HCT116 (cell line): ENCODE measurements at regions not wholly inside any gene's neighbourhood (a gene's known extent, or its start where the extent isn't known, plus 50 kb on each side); places are given as distances from the start of the nearest gene placed in this dataset.

ENCODE experiments used
- ATAC-seq: fragments of 200-7000 bp; cut with Tn5 transposase; 2 replicates; pipeline ENCODE4 v1.9.1; 2020; ENCODE audit warnings: mild to moderate bottlenecking, moderate library complexity
- BruUV-seq: library from RNA; stranded (reverse); fragments of 400-500 nt; replicated peaks from 2 replicates; lab custom pipeline; 2021; lab: Mats Ljungman, UMichigan
- CTCF ChIA-PET: fragments of 300-600 bp; sonication (Branson Sonifier 250); formaldehyde crosslinking; loops from one replicate; lab custom pipeline; 2021; ENCODE audit warnings: antibody characterized with exemption; lab: Charles Lee
- POLR2A ChIA-PET: fragments of 300-600, 350-600 bp; sonication (Branson Sonifier 250); formaldehyde crosslinking; loops from one replicate; lab custom pipeline; 2021; ENCODE audit warnings: antibody characterized with exemption; lab: Charles Lee
- RAD21 ChIA-PET, 2 experiments: fragments of 300-600 bp; sonication (Branson Sonifier 250); formaldehyde crosslinking; loops; one replicate each; lab custom pipeline; 2023; ENCODE audit warnings: low total read pairs in 2 of 2; ENCODE audit not compliant: uncharacterized antibody in 2 of 2, unreplicated experiment in 2 of 2, low non-redundant PET in 1 of 2; lab: Charles Lee
- DNase-seq: peaks from one replicate; pipeline ENCODE4 v3.0.0-alpha.2; 2010; ENCODE audit warnings: low read depth, low spot score
- H2AFZ ChIP-seq: fragments of 200-600 bp; shearing (Covaris generic), sonication (generic); 2 replicates; pipeline ENCODE4 v1.6.1; 2017; ENCODE audit warnings: low read depth, mixed run types, mixed read lengths, antibody characterized with exemption, low read length; ENCODE audit not compliant: poor library complexity, severe bottlenecking
- H3K27ac ChIP-seq: 2 replicates; pipeline ENCODE4 v1.5.1; 2012; ENCODE audit warnings: low read depth, low read length
- H3K27me3 ChIP-seq: fragments of 200-600 bp; sonication (generic); 2 replicates; pipeline ENCODE4 v1.6.1; 2016; ENCODE audit warnings: mixed run types, low read length, mixed read lengths; ENCODE audit not compliant: insufficient read depth
- H3K36me3 ChIP-seq, 2 experiments: fragments of 200-500 bp in 1 of 2; fragments of 200-600 bp in 1 of 2; sonication (Bioruptor generic) in 1 of 2; sonication (generic) in 1 of 2; 2 replicates each; pipeline versions ENCODE4 v1.5.1 to v1.6.1; 2014 to 2016; ENCODE audit warnings: low read length in 2 of 2, inconsistent platforms in 1 of 2, mixed read lengths in 1 of 2, mixed run types in 1 of 2; ENCODE audit not compliant: insufficient read depth in 2 of 2, control insufficient read depth in 1 of 2
- H3K4me1 ChIP-seq, 2 experiments: fragments of 200-600 bp in 1 of 2; sonication (generic) in 1 of 2; 2 replicates each; pipeline versions ENCODE4 v1.5.1 to v1.6.1; 2012 to 2017; ENCODE audit warnings: low read length in 2 of 2, inconsistent platforms in 1 of 2, mild to moderate bottlenecking in 1 of 2, mixed read lengths in 1 of 2, mixed run types in 1 of 2, moderate library complexity in 1 of 2; ENCODE audit not compliant: insufficient read depth in 2 of 2, control insufficient read depth in 1 of 2
- H3K4me2 ChIP-seq: fragments of 200-600 bp; sonication (generic); 2 replicates; pipeline ENCODE4 v1.6.1; 2017; ENCODE audit warnings: mixed run types, low read length, mixed read lengths
- H3K4me3 ChIP-seq, 2 experiments: fragments of 200-600 bp in 1 of 2; sonication (generic) in 1 of 2; replicated peaks in 1 of 2; 2 replicates each; pipeline ENCODE4 v1.5.1; 2011 to 2016; ENCODE audit warnings: low read length in 2 of 2, control low read depth in 1 of 2, low read depth in 1 of 2, mild to moderate bottlenecking in 1 of 2, mixed read lengths in 1 of 2, mixed run types in 1 of 2
- H3K79me2 ChIP-seq: fragments of 200-600 bp; sonication (generic); 2 replicates; pipeline ENCODE4 v1.6.1; 2017; ENCODE audit warnings: mild to moderate bottlenecking, mixed run types, low read length, moderate library complexity, mixed read lengths; ENCODE audit not compliant: insufficient read depth
- H3K9ac ChIP-seq: fragments of 200-600 bp; sonication (generic); 2 replicates; pipeline ENCODE4 v1.6.1; 2016; ENCODE audit warnings: low read length, mixed read lengths
- H3K9me2 ChIP-seq: fragments of 200-600 bp; sonication (generic), shearing (Covaris generic); 2 replicates; pipeline ENCODE4 v1.6.1; 2017; ENCODE audit warnings: mixed run types, mild to moderate bottlenecking, moderate library complexity; ENCODE audit not compliant: insufficient read depth
- H3K9me3 ChIP-seq, 2 experiments: fragments of 200-500 bp in 1 of 2; fragments of 200-600 bp in 1 of 2; sonication (Bioruptor generic) in 1 of 2; sonication (generic) in 1 of 2; 2 replicates each; pipeline ENCODE4 v1.6.1; 2014 to 2017; ENCODE audit warnings: low read length in 2 of 2, mixed read lengths in 2 of 2, inconsistent platforms in 1 of 2, low read depth in 1 of 2, mild to moderate bottlenecking in 1 of 2, mixed run types in 1 of 2, moderate library complexity in 1 of 2; ENCODE audit not compliant: control insufficient read depth in 1 of 2, insufficient read depth in 1 of 2
- H4K20me1 ChIP-seq: fragments of 200-600 bp; sonication (generic), shearing (Covaris generic); 2 replicates; pipeline ENCODE4 v1.6.1; 2017; ENCODE audit warnings: mixed run types, mild to moderate bottlenecking, moderate library complexity; ENCODE audit not compliant: insufficient read depth
- CEBPB ChIP-seq: IDR thresholded peaks from 2 replicates; pipeline ENCODE4 v1.6.1; 2012; ENCODE audit warnings: low read depth
- ELF1 ChIP-seq: IDR thresholded peaks from 2 replicates; pipeline ENCODE4 v1.6.1; 2012; ENCODE audit warnings: low read depth, borderline replicate concordance
- JUND ChIP-seq: IDR thresholded peaks from 2 replicates; pipeline ENCODE4 v1.6.1; 2012
- POLR2A ChIP-seq: IDR thresholded peaks from 2 replicates; pipeline ENCODE4 v1.7.0; 2011; ENCODE audit warnings: borderline replicate concordance; ENCODE audit not compliant: insufficient read depth, insufficient read length; ENCODE audit errors: extremely low read depth
- POLR2AphosphoS5 ChIP-seq: IDR thresholded peaks from 2 replicates; pipeline ENCODE4 v1.6.1; 2011; ENCODE audit warnings: mild to moderate bottlenecking, low read depth, low read length, moderate library complexity
- TCF7L2 ChIP-seq: IDR thresholded peaks from 2 replicates; pipeline ENCODE4 v1.7.0; 2011; ENCODE audit warnings: borderline replicate concordance, inconsistent platforms; ENCODE audit not compliant: insufficient read depth, insufficient read length; ENCODE audit errors: extremely low read depth
- ZNF274 ChIP-seq: fragments of 200-500 bp; sonication (Bioruptor generic); IDR thresholded peaks from 2 replicates; pipeline ENCODE4 v1.6.1; 2014; ENCODE audit warnings: mild to moderate bottlenecking, low read depth, low read length, inconsistent platforms
- intact Hi-C: fragments of 100-400 bp; cut with micrococcal nuclease; formaldehyde crosslinking; loops from 2 replicates; pipeline ENCODE4 v1.10.0; 2022

DNA sequence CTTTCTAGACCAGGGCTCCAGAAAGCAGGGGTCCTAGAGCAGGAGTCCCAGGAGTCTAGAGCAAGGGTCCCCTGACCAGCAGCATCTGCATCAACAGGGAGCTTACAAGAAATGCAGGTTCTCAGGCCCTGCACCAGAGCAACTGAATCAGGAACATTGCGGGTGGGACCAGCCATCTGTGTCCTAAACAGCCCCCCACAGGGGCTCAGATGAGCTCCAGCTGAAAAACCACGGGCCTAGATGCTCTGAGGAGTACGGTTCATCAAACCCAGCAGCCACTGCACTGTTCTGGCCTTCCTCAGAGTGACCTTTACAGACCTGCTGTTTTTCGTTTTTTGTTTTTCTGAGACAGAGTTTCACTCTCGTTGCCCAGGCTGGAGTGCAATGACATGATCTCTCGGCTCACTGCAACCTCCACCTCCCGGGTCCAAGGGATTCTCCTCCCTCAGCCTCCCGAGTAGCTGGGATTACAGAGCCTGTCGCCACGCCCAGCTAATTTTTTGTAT is 438.2 kb downstream of the SOX9 start:
- Histone ChIP-seq H3K79me2 (peaks cover 93% of the 10 kb centered on the region), H3K4me2 (no peak overlapping the region), H3K4me1 (peaks cover 3 to 53% of the 10 kb centered on the region in 2 experiments; a peak in 3 of 4 replicates), H4K20me1 (no peaks in the 10 kb centered on the region), H3K9ac (no peak overlapping the region), H2AFZ (no peak overlapping the region), H3K9me2 (no peaks in the 10 kb centered on the region), H3K27me3 (no peaks in the 10 kb centered on the region), H3K27ac (no peak overlapping the region), H3K4me3 (no peak overlapping the region), H3K36me3 (no peaks in the 10 kb centered on the region), H3K9me3 (no peaks in the 10 kb centered on the region)
- intact Hi-C loops: loop anchor here (5.0 kb wide), 1 partner anchor 813 kb away; no protein-coding TSS in a partner anchor
- DNase-seq (no peak), ATAC-seq (no peak)
- ChIA-PET POLR2A (interaction anchor here (1.5 to 2.2 kb wide), 2 partner anchors 34 to 166 kb away, joined by 6 to 7 read pairs; no protein-coding TSS in a partner anchor), RAD21 (interaction anchor here (1.2 to 1.9 kb wide), 5 partner anchors 56 to 167 kb away, joined by 3 to 9 read pairs (median 7); no protein-coding TSS in a partner anchor), CTCF (interaction anchor here (0.7 to 10.9 kb wide), 20 partner anchors 14 to 633 kb away, joined by 3 to 448 read pairs (median 5); partner anchors contain the start of gene COG1)
- TF ChIP-seq ZNF274 (no peak), POLR2A (no peak), JUND (no peak), POLR2AphosphoS5 (no peak), TCF7L2 (no peak), ELF1 (no peak), CEBPB (no peak)
- BruUV-seq: no TSS peak
